ENCODE measurements at regions not wholly inside any gene's neighbourhood (a gene's known extent, or its start where the extent isn't known, plus 50 kb on each side); places are given as distances from the start of the nearest gene placed in this dataset.

GRCh38 chr3:102646557-102646956 is 211.7 kb downstream of the ZPLD1 start:
- TF ChIP-seq, protein P1, sequence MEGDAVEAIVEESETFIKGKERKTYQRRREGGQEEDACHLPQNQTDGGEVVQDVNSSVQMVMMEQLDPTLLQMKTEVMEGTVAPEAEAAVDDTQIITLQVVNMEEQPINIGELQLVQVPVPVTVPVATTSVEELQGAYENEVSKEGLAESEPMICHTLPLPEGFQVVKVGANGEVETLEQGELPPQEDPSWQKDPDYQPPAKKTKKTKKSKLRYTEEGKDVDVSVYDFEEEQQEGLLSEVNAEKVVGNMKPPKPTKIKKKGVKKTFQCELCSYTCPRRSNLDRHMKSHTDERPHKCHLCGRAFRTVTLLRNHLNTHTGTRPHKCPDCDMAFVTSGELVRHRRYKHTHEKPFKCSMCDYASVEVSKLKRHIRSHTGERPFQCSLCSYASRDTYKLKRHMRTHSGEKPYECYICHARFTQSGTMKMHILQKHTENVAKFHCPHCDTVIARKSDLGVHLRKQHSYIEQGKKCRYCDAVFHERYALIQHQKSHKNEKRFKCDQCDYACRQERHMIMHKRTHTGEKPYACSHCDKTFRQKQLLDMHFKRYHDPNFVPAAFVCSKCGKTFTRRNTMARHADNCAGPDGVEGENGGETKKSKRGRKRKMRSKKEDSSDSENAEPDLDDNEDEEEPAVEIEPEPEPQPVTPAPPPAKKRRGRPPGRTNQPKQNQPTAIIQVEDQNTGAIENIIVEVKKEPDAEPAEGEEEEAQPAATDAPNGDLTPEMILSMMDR (IDR thresholded peaks at IDR 0.05), result no peak
- TF ChIP-seq POLR2A (IDR thresholded peaks at IDR 0.05), result no peak
